Stimulated activated CD4-positive, alpha-beta T cell treated with anti-CD3 and anti-CD28 coated beads, Interleukin-15, amount 100 ng/mL, for 48 hours (primary cell): ENCODE measurements at regions not wholly inside any gene's neighbourhood (a gene's known extent, or its start where the extent isn't known, plus 50 kb on each side); places are given as distances from the start of the nearest gene placed in this dataset.
"Not testable (repeated sequence)": the region's sequence is repeated elsewhere in the genome, so short reads cannot be mapped to it uniquely, and the experiment has no call there.

Experiments
- DNase-seq, 2 donors: peaks; one replicate each; pipeline ENCODE4 v3.0.0-alpha.2; 2020; ENCODE audit warnings: low read depth in 2 of 2

DNA sequence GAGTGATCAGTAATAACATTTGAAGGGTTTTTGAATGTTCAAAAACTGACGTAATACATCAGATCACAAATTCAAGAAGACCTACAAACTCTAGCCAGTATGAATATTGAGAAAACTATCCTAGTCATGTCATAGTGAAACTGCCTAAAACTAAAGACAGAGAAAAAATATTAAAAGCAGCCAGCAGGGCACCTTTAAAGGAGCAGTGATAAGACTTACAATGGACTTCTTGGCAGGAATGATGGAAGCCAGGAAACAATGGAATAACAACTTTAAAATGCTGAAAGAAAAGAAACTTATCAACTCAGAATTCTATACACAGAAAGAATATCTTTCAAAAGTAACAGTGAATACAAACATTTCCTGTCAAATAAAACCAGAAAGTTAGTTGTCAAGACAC lies 78.3 kb upstream of the CTBP2 start:
- DNase-seq, result no peak

DNA sequence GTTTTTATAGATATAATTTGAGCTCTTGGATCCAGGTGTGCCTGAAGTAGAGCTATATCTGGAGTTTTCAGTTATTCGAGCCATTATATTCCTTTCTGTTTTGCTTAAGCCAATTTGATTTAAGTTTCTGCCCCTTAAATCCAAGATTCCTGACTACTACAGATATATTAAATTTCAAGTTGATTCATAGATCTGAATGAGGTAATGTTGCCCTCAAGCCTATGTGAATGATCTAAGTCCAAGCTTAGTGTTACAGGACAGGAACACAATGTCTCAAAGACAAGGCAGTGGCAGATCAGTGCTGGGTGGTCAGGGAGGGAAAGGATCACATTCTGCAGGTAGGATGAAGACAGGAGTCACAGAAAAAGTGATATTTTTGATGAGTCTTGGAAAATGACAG lies 75.7 kb upstream of the CTBP2 start:
- no peak for DNase-seq

DNA sequence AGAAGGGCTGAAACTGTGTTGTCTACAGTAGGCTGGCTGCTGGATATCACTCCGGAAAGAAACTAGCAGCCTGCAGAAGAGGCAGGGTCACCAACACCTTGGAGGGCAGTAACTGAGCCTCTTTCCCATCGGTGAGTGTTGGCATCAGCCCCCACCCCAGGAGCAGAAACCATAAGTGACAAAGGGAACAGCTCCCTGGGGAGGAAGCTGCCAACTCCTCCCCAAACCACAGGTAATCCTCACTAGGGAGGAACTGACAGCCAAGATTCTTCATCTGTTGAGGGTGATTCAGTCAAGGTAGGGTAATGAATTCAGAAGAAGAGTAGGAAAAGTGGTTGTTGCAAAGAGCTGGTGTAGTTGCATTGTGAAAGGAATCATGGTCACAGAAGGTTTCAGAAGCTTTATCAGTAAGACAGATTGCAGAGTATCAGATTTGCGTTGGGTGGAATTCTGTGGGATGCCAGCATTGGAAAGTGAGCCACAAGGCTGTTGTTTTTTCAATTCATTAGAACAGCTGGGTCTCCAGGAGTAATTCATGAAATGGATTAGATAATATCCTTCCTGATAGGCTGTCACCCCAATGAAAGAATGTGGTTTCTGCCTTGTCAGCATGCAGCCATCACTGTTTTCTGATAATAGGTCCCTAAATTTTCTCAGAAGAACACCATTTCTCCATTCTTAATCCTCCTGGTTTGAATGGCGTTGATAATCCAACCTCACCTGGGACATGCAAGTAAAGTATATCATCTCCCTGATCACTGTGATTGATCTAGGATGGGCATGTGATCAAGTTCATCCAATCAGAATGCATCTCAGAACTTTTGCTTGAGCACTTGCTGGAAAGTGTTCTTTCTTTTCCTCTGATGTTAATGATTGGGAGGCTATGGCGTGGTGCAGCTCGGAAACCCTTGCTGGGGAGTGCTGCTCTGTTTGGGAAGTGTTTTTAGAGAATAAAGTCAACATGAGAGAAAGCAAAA lies 75.0 kb upstream of the CTBP2 start:
- no peak for DNase-seq

DNA sequence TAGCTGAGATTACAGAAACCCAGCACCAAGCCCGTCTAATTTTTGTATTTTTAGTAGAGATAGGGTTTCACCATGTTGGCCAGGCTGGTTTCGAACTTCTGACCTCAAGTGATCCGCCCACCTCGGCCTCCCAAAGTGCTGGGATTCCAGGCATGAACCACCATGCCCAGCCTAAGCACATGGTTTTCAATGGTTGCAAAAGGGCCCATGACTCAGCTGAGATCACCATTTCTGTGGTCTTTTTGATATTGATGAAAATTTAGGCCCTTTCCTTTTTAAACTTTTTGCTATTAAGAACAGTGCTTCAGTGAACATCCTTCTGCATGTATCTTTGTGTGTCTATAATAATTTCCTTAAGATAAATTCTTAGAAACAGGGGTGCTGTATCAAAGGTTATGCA lies 74.2 kb upstream of the CTBP2 start:
- not testable (repeated sequence) for DNase-seq

DNA sequence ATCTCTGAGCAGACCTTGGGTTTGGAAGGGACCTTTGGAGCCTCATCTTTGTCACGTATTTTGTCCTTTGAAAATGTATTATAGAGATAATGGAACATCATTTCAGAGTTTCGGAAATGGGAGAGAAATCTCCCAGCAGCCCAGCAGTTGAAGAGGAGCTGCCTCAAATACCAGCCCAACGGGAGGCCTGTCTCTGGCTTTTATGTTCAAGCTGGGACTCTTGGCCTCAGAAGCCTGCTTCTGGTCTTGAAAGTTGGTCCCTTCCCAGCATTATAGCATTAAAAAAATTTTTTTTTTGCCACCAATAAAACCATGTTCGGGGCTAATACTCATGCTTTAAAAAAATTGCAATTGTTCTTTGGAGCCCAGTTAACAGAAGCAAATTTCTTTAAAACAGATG lies 73.4 kb upstream of the CTBP2 start:
- no peak for DNase-seq

DNA sequence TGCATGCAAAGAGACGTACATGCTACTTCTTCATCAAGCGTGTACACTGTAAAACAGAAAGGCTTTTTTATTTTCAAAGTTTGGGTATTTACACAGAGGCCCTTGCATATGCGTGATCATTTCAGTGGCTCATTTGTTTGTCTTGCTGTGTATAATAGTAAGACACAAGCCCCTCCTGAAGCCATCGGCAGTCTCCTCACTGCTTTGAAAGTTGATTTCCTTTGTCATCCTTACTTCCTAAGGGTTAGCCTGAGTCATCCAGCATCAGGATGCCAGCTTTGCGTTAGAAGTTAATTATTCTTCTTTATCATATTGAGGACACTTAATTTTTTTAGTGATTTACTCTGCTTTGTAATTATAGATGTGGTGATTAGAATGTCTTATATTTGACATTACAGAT lies 72.5 kb upstream of the CTBP2 start:
- no peak for DNase-seq

DNA sequence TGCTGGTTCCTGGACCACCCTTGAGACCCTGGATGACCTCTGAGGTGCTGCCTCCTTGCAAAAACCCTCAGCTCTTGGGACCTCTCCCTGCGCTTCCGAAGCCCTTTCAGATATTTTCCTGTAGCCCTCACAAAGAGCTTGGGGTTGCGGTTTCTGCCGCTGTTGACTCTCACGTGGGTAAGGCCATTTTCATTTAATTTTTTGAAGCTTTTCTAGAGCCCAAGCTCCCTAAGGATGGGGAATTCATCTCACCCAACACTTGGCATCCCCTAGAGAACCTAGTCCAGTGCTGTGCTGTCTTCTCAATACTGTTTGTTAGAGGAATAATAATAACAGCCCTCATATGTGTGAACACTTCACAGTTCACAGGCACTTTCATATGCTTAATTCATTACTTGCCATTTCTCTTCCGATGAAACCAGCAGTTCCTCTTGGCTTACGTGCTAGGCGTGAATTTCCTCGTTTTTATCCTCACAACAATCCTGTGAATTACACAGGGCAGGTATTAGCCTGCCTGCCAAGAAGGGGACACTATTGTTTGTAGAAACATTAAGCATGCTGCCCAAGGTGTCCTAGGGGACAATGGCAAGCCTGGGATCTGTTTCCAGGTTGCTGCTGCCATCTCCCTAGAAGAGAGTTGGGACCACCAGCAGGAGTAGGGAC lies 71.6 kb upstream of the CTBP2 start:
- DNase-seq, result no peak

DNA sequence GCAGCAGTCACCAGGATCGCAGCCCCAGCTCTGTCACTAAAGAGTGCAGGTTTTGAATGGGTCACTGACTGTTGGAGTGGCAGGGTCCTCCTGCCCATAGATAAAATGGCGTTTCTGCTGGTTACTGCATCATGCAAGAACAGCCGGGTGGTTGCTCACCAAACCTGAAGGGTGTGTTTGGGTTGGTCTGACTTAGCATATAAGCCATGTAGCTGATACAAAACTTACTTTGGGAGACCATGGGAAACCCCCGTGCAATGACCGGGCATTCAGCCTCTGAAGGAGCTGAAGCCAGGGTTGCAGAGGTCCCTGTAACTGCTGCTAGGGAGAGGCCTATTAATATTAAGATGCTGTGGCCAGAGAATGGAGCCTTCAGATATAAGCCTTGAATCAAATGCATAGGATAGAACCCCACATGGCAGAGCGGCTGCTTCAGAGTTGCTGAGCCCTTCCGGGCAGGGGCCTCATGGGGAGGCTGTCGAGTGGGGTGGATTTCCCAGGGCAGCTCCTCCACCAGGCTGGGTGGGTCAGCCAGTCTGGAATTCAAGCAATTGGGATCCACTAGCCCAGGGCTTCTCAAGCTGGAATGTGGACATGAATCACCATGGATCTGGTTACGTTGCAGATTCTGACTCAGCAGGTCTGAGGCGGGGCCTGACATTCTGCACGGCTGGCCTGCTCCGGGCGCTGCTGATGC lies 70.9 kb upstream of the CTBP2 start:
- no peak for DNase-seq

DNA sequence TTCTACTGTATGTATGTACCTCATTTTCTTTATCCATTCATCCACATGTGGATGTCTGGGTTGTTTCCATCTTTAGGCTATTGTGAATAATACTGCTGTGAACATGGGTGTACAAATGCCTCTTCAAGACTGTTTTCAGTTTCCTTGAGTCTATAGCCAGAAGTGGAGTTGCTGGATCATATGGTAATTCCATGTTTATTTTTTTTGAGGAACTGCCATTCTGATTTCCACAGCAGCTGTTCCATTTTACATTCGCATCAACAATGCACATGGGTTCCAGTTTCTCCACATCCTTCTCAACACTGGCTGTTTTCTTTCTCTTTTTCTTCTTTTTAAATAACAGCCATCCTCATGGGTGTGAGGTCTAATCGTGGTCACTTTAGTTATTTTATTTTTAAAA lies 69.9 kb upstream of the CTBP2 start:
- DNase-seq, result no peak

DNA sequence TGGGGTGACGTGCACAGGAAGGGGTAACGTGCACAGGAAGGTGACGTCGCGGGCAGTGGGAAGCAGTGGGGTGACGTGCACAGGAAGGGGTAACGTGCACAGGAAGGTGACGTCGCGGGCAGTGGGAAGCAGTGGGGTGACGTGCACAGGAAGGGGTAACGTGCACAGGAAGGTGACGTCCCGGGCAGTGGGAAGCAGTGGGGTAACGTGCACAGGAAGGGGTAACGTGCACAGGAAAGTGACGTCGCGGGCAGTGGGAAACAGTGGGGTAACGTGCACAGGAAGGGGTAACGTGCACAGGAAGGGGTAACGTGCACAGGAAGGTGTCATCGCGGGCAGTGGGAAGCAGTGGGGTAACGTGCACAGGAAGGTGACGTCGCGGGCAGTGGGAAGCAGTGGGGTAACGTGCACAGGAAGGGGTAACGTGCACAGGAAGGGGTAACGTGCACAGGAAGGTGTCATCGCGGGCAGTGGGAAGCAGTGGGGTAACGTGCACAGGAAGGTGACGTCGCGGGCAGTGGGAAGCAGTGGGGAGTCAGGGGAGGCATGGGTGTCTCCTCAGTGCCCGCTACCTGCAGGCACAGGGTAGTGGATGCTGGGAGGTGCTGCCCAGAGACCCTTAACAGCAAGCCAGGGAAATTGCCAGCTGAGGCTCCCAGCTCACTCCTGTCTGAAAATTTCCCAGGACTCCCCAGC lies 68.0 kb upstream of the CTBP2 start:
- DNase-seq, result not testable (repeated sequence)

DNA sequence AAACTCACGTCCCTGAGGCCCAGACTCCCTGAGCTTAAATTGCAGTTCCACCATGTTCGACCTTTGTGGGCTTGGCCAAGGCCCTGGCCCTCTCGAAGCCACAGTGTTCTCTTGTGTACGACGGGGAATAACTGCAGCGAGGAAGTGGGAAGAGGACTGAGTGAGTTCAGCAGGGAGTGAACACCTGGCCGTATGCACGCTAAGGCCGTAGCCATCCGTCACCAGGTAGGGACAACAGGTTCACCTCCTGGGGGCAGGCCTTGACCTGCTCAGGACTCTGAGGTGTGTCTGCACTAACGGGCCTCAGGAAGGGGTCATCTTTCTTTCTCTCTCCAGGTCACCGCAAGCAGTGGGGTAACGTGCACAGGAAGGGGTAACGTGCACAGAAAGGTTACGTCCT lies 67.2 kb upstream of the CTBP2 start:
- no peak for DNase-seq

DNA sequence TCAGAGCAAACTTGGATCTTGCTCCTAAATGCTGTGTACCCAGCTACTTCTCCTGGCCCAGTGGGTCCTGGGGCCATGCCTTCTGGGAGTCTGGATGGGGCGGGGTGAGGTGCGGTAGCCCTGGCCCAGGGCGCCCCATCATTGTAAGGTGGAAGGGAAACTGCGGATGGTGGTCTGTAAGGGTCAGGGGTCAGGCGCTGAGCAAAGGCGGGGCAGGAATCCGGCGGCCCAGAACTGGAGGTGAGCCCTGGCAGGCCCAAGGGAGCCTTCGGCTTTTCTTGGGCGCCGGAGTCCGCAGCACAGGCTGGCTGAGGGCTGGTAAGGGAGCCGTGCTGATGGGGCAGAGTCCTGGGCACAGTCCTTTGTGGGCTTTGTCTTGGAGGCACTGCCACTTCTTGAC lies 66.5 kb upstream of the CTBP2 start:
- DNase-seq, result no peak

DNA sequence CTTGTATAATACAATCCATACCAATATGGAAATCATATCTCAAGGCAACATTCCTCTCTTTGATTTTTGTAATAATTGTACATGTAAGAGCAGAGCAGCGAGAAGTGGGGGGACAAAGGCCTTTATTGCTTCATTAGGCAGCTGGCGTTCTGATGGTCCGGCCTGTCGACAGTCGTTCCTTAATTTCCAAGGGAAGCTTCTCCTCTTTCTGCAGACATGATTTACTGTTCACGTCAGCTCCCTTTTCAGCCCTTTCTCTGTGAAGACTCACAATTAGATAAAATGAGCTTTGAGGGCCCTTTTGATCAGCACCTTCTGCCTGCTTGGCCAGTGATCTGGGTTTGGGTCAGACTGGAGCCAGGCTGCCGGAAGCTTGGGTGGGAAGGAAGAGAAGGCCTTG lies 65.6 kb upstream of the CTBP2 start:
- no peak for DNase-seq

DNA sequence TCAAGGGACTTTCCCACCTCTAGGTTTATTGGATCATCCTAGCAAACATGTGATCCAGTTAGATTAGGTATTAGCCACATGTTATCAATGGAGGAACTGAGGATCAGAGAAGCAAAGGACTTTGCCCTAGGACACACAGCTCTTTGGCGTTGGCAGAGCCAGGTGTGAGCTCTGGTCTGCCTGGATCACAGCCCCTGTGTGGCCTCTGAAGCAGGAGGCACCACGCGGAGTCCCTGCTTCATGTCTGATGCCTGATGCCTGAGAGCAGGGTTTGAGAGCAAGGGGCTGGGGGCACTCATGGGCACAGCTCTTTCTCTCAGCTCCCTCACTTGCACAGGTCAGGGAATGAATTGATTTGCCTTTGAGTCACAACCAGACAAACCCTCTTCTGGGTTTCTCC lies 64.7 kb upstream of the CTBP2 start:
- DNase-seq, result no peak

DNA sequence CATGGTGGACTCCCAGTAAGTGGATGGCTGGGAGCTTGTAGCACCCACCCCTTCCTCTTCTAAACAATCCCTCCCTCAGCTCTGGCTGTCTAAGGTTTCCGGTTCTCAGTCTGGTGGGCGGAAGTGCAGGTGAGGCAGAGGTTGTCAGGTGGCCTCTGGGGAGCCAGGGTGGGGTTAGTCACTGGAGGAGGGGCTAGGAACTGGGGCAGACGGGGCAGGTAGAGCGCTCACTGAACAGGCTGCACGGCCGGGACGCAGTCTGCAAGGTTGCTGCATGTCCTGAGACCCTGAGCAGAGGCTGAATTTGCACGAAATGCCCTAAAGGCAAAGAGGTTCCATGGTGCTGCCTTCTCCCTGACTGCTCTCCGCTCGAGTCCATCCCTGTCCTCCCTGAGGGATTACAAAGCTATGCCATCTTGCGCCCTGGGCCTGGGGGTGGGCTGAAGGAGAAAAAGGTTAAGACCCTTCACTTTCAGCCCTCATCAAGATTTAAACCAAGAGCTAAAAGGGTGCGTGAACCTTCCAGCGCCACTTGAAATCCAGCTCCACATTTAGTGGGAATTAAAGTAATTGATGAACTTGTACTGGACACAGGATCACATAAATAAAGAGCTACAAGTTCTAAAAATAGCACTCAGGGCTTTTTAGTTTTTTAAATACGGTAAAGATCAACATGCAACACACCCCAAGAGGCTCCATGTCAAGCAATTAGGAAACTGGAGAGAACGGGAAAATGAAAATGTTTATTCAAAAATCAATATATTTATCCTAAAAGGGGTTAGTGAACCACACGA lies 62.3 kb upstream of the CTBP2 start:
- no peak for DNase-seq

DNA sequence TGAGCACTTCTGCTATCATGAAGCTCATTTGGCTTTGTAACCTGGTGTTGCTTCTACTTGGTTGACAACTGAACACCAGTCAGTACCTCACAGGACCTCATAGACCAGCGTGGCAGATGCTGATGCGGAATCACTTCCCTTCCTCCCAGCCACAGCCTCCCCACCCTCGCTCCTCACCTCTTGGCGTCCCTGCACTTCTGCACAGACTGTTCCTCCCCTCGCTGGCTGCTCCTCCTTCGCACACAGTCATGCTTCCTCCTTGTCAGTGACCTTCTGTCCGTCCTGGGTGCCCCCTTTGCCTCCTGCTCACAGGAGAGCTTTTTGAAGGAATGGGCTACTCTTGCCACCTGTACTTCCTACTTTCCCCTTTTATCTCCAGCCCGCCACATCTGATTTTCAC lies 61.4 kb upstream of the CTBP2 start:
- no peak for DNase-seq

DNA sequence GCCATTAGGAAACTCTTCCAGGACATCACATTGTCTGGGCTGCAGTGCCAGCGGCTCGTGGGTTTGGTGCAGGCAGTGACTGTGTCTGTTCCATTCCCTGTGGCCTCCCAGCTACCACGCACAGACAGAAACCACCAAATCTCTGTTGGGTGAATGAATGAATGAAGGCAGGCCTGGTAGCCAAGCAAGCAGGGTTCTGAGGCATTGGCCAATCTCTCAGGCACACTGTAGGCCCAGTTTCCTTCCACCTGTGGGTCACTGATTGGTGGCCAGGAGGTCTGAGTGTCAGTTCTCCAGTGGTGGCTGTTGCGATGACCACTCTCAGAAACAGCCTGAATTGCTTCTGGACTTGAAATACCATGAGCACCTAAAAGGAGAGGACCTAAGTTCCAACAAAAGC lies 59.4 kb upstream of the CTBP2 start:
- no peak for DNase-seq

DNA sequence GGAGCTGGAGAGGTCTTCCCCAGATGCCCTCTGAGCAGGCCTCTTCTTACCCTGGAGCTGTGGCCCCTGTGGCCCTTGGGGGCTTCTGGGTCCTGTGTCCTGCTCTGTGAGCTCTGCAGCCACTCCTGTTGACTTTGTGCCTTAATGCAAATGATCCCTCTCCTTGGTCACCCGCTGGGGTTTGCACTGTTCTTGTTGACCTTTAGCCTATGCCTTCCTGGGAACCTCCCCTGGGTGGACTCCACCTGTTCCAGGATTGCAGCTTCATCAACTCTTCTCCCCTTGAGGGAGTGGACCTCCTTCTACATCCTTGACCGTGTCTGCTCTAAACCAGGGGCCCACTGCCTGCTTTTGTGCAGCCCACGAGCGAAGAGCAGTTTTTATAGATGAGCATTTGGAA lies 58.6 kb upstream of the CTBP2 start:
- DNase-seq, result no peak

DNA sequence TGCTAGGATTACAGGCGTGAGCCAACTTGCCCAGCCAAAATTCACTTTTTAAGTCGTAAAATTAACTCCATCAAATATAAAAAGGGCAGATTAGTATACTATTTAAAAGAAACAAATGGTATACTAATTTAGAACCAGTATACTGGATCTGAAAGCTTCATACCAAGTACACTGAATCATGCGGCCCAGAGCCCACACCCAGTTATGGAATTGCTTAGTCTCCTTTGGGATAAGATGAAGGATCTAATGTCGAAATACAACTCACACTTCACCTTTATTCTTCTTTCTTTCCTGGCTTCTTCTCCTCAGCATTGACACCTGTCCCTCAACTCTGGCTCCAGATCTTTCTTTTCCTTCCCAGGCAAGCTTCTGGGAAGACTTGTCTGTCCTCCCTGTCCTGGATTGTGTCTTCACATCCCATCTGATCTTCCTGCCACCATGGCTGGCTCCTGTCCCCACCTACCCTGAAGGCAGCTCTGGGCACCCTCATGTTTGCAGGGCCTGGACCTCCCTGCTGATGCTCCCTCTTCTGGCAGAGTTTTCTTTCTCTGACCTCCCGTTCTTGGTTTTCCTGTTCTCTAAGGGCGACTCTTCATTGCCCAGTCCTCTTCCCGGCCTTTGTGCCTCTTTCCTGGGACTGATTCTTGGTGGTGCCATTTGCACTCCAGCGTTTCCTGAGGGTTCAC lies 57.8 kb upstream of the CTBP2 start:
- DNase-seq, result no peak

DNA sequence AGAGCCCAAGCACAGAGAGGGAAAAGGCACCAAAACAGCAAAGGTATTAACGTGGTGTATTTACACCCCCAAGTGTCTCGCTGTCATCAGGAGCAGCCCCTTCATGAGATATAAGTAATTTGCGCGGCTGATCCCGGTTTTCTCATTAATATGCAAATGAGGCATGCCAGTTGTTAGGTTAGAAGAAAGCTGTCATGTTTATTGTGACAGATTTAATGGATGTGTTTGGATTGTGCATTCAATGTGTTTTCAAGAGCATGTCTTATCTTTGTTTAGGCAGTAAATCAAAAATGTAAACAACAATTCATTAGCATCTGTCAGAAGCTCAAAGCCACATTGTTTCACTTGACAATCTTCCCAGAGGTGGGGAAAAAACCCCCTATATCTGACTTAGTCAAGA lies 56.5 kb upstream of the CTBP2 start:
- no peak for DNase-seq

DNA sequence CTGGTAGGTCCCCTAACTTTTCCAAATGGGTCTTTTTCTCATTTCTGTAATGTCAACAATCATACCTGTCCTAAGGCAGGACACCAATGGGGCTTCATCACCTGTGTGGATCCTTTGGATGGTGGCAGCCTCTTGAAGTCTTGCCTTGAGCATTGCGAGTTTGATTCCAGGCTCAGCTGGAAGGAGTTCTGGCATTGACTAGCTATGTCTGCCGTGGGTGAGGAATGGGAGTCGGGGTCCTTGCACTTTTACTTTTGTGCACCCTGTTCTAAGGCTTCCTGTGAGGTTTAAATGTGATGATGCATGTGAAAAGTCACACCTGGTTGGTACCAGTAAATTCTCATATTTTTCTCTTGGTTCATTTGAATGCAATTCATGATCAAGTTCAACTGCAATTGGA lies 55.9 kb upstream of the CTBP2 start:
- DNase-seq, result no peak
